H1 (cell line): ENCODE measurements at regions not wholly inside any gene's neighbourhood (a gene's known extent, or its start where the extent isn't known, plus 50 kb on each side); places are given as distances from the start of the nearest gene placed in this dataset.
"Not testable (repeated sequence)": the region's sequence is repeated elsewhere in the genome, so short reads cannot be mapped to it uniquely, and the experiment has no call there.

Experiments used
- CTCF ChIA-PET: fragments of 300-600 bp; sonication (Branson Sonifier 250); formaldehyde crosslinking; loops from one replicate; lab custom pipeline; 2021; ENCODE audit not compliant: partially characterized antibody; lab: Charles Lee
- POLR2A ChIA-PET: fragments of 300-600 bp; sonication (Branson Sonifier 250); formaldehyde crosslinking; loops from one replicate; lab custom pipeline; 2021; ENCODE audit warnings: inconsistent platforms; ENCODE audit not compliant: partially characterized antibody; lab: Charles Lee
- DNase-seq, 2 experiments: peaks; one replicate each; pipeline versions ENCODE4 v3.0.0 to v3.0.0-alpha.2; 2010 to 2022; ENCODE audit warnings: low spot score in 2 of 2, low read depth in 1 of 2, mixed read lengths in 1 of 2
- FAIRE-seq: peaks from 2 replicates; lab custom pipeline; 2011; peaks lifted over from hg19 to GRCh38; lab: Jason Lieb, UNC
- H2AFZ ChIP-seq: 2 replicates; pipeline ENCODE4 v1.8.1; 2012; ENCODE audit warnings: low read length, inconsistent platforms
- H2AK5ac ChIP-seq: 2 replicates; pipeline ENCODE4 v1.6.1; 2013; ENCODE audit warnings: low read depth, low read length
- H2BK120ac ChIP-seq: replicated peaks from 2 replicates; pipeline ENCODE3; 2013; ENCODE audit warnings: low read depth, low read length, inconsistent platforms
- H2BK12ac ChIP-seq: 2 replicates; pipeline ENCODE4 v1.6.1; 2013; ENCODE audit warnings: low read depth, low read length
- H2BK15ac ChIP-seq: 2 replicates; pipeline ENCODE4 v1.6.1; 2013; ENCODE audit warnings: low read length
- H2BK20ac ChIP-seq: 2 replicates; pipeline ENCODE4 v1.6.1; 2013; ENCODE audit warnings: low read length
- H2BK5ac ChIP-seq: 2 replicates; pipeline ENCODE4 v1.6.1; 2013; ENCODE audit warnings: low read depth, low read length
- H3K14ac ChIP-seq: 2 replicates; pipeline ENCODE4 v1.6.1; 2013; ENCODE audit warnings: inconsistent platforms; ENCODE audit not compliant: insufficient read length
- H3K18ac ChIP-seq: 2 replicates; pipeline ENCODE4 v1.6.1; 2013; ENCODE audit warnings: low read length; ENCODE audit errors: extremely low read depth
- H3K23ac ChIP-seq: 2 replicates; pipeline ENCODE4 v1.6.1; 2013; ENCODE audit warnings: inconsistent platforms; ENCODE audit not compliant: insufficient read length
- H3K23me2 ChIP-seq: 2 replicates; pipeline ENCODE4 v1.6.1; 2013; ENCODE audit warnings: low read depth, low read length
- H3K27ac ChIP-seq: 2 replicates; pipeline ENCODE4 v1.6.1; 2011; ENCODE audit warnings: low read depth, low read length, inconsistent platforms
- H3K27me3 ChIP-seq, 4 experiments: replicated peaks in 1 of 4; 1 replicate in 1 of 4; 2 replicates in 3 of 4; pipeline versions ENCODE4 v1.6.1 to v1.8.1; 2011 to 2013; ENCODE audit warnings: low read length in 3 of 4, mild to moderate bottlenecking in 3 of 4, inconsistent platforms in 2 of 4, mixed read lengths in 2 of 4, moderate library complexity in 1 of 4; ENCODE audit not compliant: control insufficient read depth in 3 of 4, insufficient read depth in 3 of 4; ENCODE audit errors: extremely low read depth in 1 of 4
- H3K36me3 ChIP-seq, 4 experiments: 2 replicates each; pipeline versions ENCODE4 v1.6.1 to v1.8.1; 2011 to 2013; ENCODE audit warnings: mild to moderate bottlenecking in 4 of 4, low read length in 3 of 4, moderate library complexity in 2 of 4, control low read depth in 1 of 4, inconsistent platforms in 1 of 4; ENCODE audit not compliant: insufficient read depth in 4 of 4, control insufficient read depth in 2 of 4
- H3K4ac ChIP-seq: replicated peaks from 2 replicates; pipeline ENCODE3; 2013; ENCODE audit warnings: low read length, low read depth, mixed read lengths, inconsistent platforms; ENCODE audit not compliant: insufficient read length
- H3K4me1 ChIP-seq, 4 experiments: replicated peaks in 1 of 4; 1 replicate in 1 of 4; 2 replicates in 3 of 4; pipeline versions ENCODE4 v1.6.1 to v1.8.1; 2011 to 2013; ENCODE audit warnings: low read length in 3 of 4, inconsistent platforms in 2 of 4, mixed read lengths in 1 of 4; ENCODE audit not compliant: insufficient read depth in 4 of 4, control insufficient read depth in 3 of 4
- H3K4me2 ChIP-seq, 2 experiments: 2 replicates each; pipeline versions ENCODE4 v1.6.1 to v1.8.1; 2011 to 2013; ENCODE audit warnings: low read depth in 2 of 2, low read length in 2 of 2, control low read depth in 1 of 2, inconsistent platforms in 1 of 2, mild to moderate bottlenecking in 1 of 2; ENCODE audit not compliant: insufficient read depth in 1 of 2
- H3K4me3 ChIP-seq, 4 experiments: fragments of 200-600, 300-600 bp in 1 of 4; sonication (generic), shearing (Covaris generic), sonication (Bioruptor Twin) in 1 of 4; 2 replicates each; pipeline versions ENCODE4 v1.5.1 to v1.8.1; 2011 to 2016; ENCODE audit warnings: low read length in 4 of 4, low read depth in 3 of 4, control low read depth in 2 of 4, inconsistent platforms in 2 of 4, mild to moderate bottlenecking in 2 of 4, mixed read lengths in 1 of 4, moderate library complexity in 1 of 4; ENCODE audit not compliant: insufficient read depth in 2 of 4; ENCODE audit errors: extremely low read depth in 1 of 4
- H3K56ac ChIP-seq: replicated peaks from 2 replicates; pipeline ENCODE3; 2013; ENCODE audit warnings: low read depth, mild to moderate bottlenecking, mixed read lengths, low read length, inconsistent platforms; ENCODE audit not compliant: insufficient read length
- H3K79me1 ChIP-seq: 2 replicates; pipeline ENCODE4 v1.6.1; 2013; ENCODE audit warnings: low read depth, low read length, control low read depth
- H3K79me2 ChIP-seq, 2 experiments: 2 replicates each; pipeline versions ENCODE4 v1.6.1 to v1.8.1; 2012 to 2013; ENCODE audit warnings: low read length in 2 of 2, mild to moderate bottlenecking in 2 of 2, inconsistent platforms in 1 of 2; ENCODE audit not compliant: insufficient read depth in 2 of 2, control insufficient read depth in 1 of 2
- H3K9ac ChIP-seq, 4 experiments: replicated peaks in 1 of 4; 1 replicate in 1 of 4; 2 replicates in 3 of 4; pipeline versions ENCODE4 v1.6.1 to v1.8.1; 2011 to 2013; ENCODE audit warnings: low read depth in 3 of 4, low read length in 3 of 4, control low read depth in 2 of 4, mild to moderate bottlenecking in 2 of 4, moderate library complexity in 2 of 4, inconsistent platforms in 1 of 4; ENCODE audit errors: extremely low read depth in 1 of 4
- H3K9me3 ChIP-seq, 2 experiments: 2 replicates each; pipeline versions ENCODE4 v1.6.1 to v1.8.1; 2012 to 2013; ENCODE audit warnings: mild to moderate bottlenecking in 2 of 2, moderate library complexity in 2 of 2, control low read depth in 1 of 2, inconsistent platforms in 1 of 2, low read depth in 1 of 2, low read length in 1 of 2, mixed read lengths in 1 of 2; ENCODE audit not compliant: insufficient read depth in 2 of 2
- H4K20me1 ChIP-seq, 2 experiments: replicated peaks in 1 of 2; 2 replicates each; pipeline versions ENCODE3 to v1.8.1; 2011 to 2013; ENCODE audit warnings: inconsistent platforms in 2 of 2, low read length in 2 of 2, mild to moderate bottlenecking in 1 of 2; ENCODE audit not compliant: insufficient read depth in 2 of 2, control insufficient read depth in 1 of 2
- H4K5ac ChIP-seq: 2 replicates; pipeline ENCODE4 v1.6.1; 2013; ENCODE audit warnings: low read length, low read depth, mixed read lengths, inconsistent platforms; ENCODE audit not compliant: insufficient read length
- H4K8ac ChIP-seq: 2 replicates; pipeline ENCODE4 v1.8.0; 2013; ENCODE audit warnings: mild to moderate bottlenecking, moderate library complexity, low read length, inconsistent platforms; ENCODE audit not compliant: insufficient read depth; ENCODE audit errors: extremely low read depth
- H4K91ac ChIP-seq: replicated peaks from 2 replicates; pipeline ENCODE3; 2013; ENCODE audit warnings: low read length, mixed read lengths, inconsistent platforms; ENCODE audit not compliant: insufficient read length
- CHD1 ChIP-seq: IDR thresholded peaks from 2 replicates; pipeline ENCODE4 v1.6.1; 2012; ENCODE audit warnings: low read depth, low read length, improper control_type of control experiment
- CTBP2 ChIP-seq: IDR thresholded peaks from 2 replicates; pipeline ENCODE4 v1.7.0; 2011; ENCODE audit warnings: borderline replicate concordance, mild to moderate bottlenecking, moderate library complexity, mixed read lengths, low read length; ENCODE audit not compliant: insufficient read depth, insufficient read length
- HDAC6 ChIP-seq: IDR thresholded peaks from one replicate; pipeline ENCODE4 v1.7.1; 2012; ENCODE audit warnings: low read depth, mild to moderate bottlenecking, inconsistent platforms, low read length, moderate library complexity
- MAX ChIP-seq: IDR thresholded peaks from 2 replicates; pipeline ENCODE4 v1.6.1; 2012; ENCODE audit warnings: inconsistent platforms
- RFX5 ChIP-seq: IDR thresholded peaks from 2 replicates; pipeline ENCODE4 v1.6.1; 2011; ENCODE audit warnings: low read depth, low read length, improper control_type of control experiment, borderline replicate concordance
- TCF12 ChIP-seq: IDR thresholded peaks from 2 replicates; pipeline ENCODE4 v1.6.1; 2011; ENCODE audit warnings: low read depth, mild to moderate bottlenecking, low read length
- WGBS, 2 experiments: shearing (Covaris generic) in 1 of 2; methylation state at CpG; one replicate each; pipeline versions ENCODE4 v1.1.6 to v1.1.7; 2013 to 2015; ENCODE audit warnings: low lambda C conversion rate in 2 of 2, mixed read lengths in 2 of 2, inconsistent platforms in 1 of 2, low coverage in 1 of 2, missing lambda C conversion rate in 1 of 2; ENCODE audit not compliant: insufficient replicate concordance in 2 of 2, insufficient coverage in 1 of 2, insufficient read length in 1 of 2; ENCODE audit errors: extremely low coverage in 1 of 2, missing lambda C conversion rate in 1 of 2; 5-methylcytosine and 5-hydroxymethylcytosine counted together

GRCh38 chr7:79921976-79922375, 212.7 kb upstream of the GNAI1 start (continued):
- TF ChIP-seq TCF12 (no peak), MAX (no peak), RFX5 (no peak), CHD1 (no peak), HDAC6 (no peak), CTBP2 (no peak)

DNA sequence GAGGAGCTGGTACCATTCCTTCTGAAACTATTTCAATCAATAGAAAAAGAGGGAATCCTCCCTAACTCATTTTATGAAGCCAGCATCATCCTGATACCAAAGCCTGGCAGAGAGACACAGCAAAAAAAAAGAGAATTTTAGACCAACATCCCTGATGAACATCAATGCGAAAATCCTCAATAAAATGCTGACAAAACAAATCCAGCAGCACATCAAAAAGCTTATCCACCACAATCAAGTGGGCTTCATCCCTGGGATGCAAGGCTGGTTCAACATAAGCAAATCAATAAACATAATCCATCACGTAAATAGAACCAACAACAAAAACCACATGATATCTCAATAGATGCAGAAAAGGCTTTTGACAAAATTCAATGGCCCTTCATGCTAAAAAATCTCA, 216.0 kb upstream of the GNAI1 start:
- not testable (repeated sequence) for FAIRE-seq
- 94% methylated on average over 2 of the region's 2 CpGs; no CpG with 5 or more reads in 1 of the 2 experiments for WGBS, 2 experiments

More for the DNA sequence above, 216.0 kb upstream of the GNAI1 start:
- H3K18ac ChIP-seq, CTCF ChIA-PET, H4K20me1 ChIP-seq, H3K4me2 ChIP-seq, H2BK120ac ChIP-seq, H4K5ac ChIP-seq, H3K4me3 ChIP-seq, H3K4me1 ChIP-seq, H2BK20ac ChIP-seq, H2BK12ac ChIP-seq, H3K14ac ChIP-seq, H3K23ac ChIP-seq, POLR2A ChIA-PET, H4K91ac ChIP-seq, H3K79me2 ChIP-seq, H3K9me3 ChIP-seq, H2BK15ac ChIP-seq, H3K23me2 ChIP-seq, H3K56ac ChIP-seq, H3K79me1 ChIP-seq, H3K27me3 ChIP-seq, H3K9ac ChIP-seq, H2BK5ac ChIP-seq, H3K4ac ChIP-seq, H3K36me3 ChIP-seq, H3K27ac ChIP-seq, DNase-seq, H4K8ac ChIP-seq, H2AFZ ChIP-seq, H2AK5ac ChIP-seq: not testable (repeated sequence)
